Stomach (tissue), 4 donors: ENCODE measurements at regions not wholly inside any gene's neighbourhood (a gene's known extent, or its start where the extent isn't known, plus 50 kb on each side); places are given as distances from the start of the nearest gene placed in this dataset.

Experiments
- CTCF ChIP-seq, 7 experiments: fragments of 450-650 bp in 4 of 7; fragments of 200-600 bp in 3 of 7; sonication (generic) in 3 of 7; IDR thresholded peaks; one replicate each; pipeline ENCODE4 v1.5.1; 2016 to 2019; ENCODE audit warnings: antibody characterized with exemption in 7 of 7, control low read depth in 2 of 7, mild to moderate bottlenecking in 1 of 7
- EP300 ChIP-seq: sonication (generic); formaldehyde crosslinking; IDR thresholded peaks from one replicate; pipeline ENCODE4 v1.6.1; 2017; ENCODE audit warnings: antibody characterized with exemption

- TF ChIP-seq CTCF (IDR thresholded peaks at IDR 0.05) (no peak), EP300 (no peak)
These were observed 189.6 kb downstream of the MYLK4 start for GRCh38 chr6:2560917-2561698.
